Activated T-cell treated with anti-CD3 and anti-CD28 coated beads, Interleukin-2, amount 50 U/mL, for 4 hours (primary cell): ENCODE measurements at regions not wholly inside any gene's neighbourhood (a gene's known extent, or its start where the extent isn't known, plus 50 kb on each side); places are given as distances from the start of the nearest gene placed in this dataset.

ENCODE experiments used
- ATAC-seq, 2 donors: fragments of 200-7000 bp; cut with Tn5 transposase; one replicate each; pipeline ENCODE4 v1.10.0; 2021
- DNase-seq: peaks from one replicate; pipeline ENCODE4 v3.0.0-alpha.2; 2020
- H3K27me3 Mint-ChIP-seq: one replicate; pipeline ENCODE4 v1.8.0; 2021; ENCODE audit warnings: low read depth, mixed read lengths
- H3K36me3 Mint-ChIP-seq: one replicate; pipeline ENCODE4 v1.8.0; 2022; ENCODE audit warnings: mixed read lengths; ENCODE audit not compliant: insufficient read depth
- H3K4me1 Mint-ChIP-seq: one replicate; pipeline ENCODE4 v1.8.0; 2021; ENCODE audit warnings: low read depth, mixed read lengths
- H3K4me3 Mint-ChIP-seq: one replicate; pipeline ENCODE4 v1.8.0; 2021; ENCODE audit warnings: mild to moderate bottlenecking, moderate library complexity, mixed read lengths
- H3K9me3 Mint-ChIP-seq: one replicate; pipeline ENCODE4 v1.8.0; 2021; ENCODE audit warnings: mixed read lengths

GRCh38 chr18:6553234-6553900, 138.7 kb upstream of the L3MBTL4 start:
- H3K4me3 Mint-ChIP-seq, result no peak overlapping the region
- no peaks in the 10 kb centered on the region for H3K4me1 Mint-ChIP-seq
- H3K27me3 Mint-ChIP-seq, result no peaks in the 10 kb centered on the region

DNA sequence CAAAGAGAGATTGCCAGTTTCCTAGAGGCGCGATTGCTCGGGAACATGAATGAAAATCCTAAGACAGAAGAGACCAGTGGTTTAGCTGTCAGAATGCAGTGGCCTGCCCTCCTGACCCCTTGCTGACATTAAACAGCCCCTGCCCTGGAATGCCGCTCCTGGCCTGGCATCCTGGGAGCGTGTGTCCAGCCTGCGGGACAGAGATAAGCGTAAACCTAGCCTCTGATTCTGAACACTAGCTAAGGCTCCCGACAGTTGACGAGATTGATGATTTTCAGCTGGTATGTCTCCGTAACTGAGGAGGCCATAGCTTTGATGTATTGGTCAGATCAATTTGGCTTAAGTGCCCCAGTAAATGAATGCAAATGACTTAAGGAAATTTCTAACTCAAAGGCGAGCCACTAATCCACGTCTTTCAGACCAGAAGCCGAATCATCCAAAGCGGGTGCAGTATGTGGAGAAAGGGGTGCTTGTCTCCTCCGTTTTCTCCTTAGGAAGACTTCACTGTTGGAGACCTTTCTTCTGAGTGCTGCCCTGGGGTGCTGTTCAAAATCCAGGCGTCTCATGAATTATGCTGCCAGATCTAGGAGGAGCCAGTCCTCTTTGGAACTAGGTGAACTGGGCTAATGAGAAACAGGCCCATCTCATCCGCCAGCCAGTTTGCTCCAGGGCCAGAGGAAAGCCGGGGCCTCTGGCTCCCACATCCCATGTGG, 142.5 kb upstream of the L3MBTL4 start:
- no peaks in the 10 kb centered on the region for H3K9me3 Mint-ChIP-seq
- H3K27me3 Mint-ChIP-seq, result no peaks in the 10 kb centered on the region
- DNase-seq (no peak), ATAC-seq (no peak)
- no peaks in the 10 kb centered on the region for H3K36me3 Mint-ChIP-seq
- no peak overlapping the region for H3K4me3 Mint-ChIP-seq
- H3K4me1 Mint-ChIP-seq, result no peaks in the 10 kb centered on the region

More at GRCh38 chr18:6553234-6553900, 138.7 kb upstream of the L3MBTL4 start:
- Mint-ChIP-seq H3K36me3 (no peaks in the 10 kb centered on the region), H3K9me3 (no peaks in the 10 kb centered on the region)
- DNase-seq (no peak), ATAC-seq (no peak)

- no peaks in the 10 kb centered on the region for H3K36me3 Mint-ChIP-seq
- no peak for DNase-seq
- no peak for ATAC-seq
- no peaks in the 10 kb centered on the region for H3K9me3 Mint-ChIP-seq
- H3K4me3 Mint-ChIP-seq, result no peak overlapping the region
- no peaks in the 10 kb centered on the region for H3K27me3 Mint-ChIP-seq
- no peaks in the 10 kb centered on the region for H3K4me1 Mint-ChIP-seq
Observed at GRCh38 chr18:6557770-6558248, 143.1 kb upstream of the L3MBTL4 start.

DNA sequence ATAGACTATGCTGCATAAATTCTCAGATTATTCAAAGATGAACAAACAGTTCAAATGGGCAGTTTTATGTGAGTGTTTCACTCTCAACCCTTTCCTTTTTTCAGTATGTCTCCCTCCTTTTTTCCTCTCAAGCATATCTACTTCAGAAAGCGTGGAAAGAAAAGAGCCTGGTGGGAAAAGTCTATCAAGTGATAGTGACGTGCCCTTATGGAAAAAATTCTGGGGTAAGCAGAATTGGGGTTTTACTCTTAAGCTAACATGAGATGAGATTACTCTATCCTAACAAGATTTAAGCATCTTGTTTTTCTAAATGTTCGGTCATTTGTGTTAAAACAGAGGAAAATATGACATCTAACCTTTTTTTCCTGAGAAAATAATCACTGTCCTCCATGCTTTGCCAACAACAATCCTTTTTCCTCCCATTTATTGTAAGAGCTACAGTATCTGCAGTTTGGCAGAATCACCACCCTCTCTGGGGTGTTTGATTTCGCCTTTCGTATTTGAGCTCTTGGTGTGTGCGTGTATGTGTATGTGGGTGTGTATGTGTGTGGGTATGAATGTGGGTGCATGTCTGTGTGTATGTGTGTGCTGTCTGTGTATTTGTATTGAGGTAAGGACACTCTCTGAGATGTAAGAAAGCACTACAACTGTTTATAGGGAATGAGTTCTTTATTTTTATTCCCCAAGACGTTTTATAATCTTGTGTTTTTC, 143.9 kb upstream of the L3MBTL4 start:
- H3K9me3 Mint-ChIP-seq, result no peaks in the 10 kb centered on the region
- no peak overlapping the region for H3K4me3 Mint-ChIP-seq

DNA sequence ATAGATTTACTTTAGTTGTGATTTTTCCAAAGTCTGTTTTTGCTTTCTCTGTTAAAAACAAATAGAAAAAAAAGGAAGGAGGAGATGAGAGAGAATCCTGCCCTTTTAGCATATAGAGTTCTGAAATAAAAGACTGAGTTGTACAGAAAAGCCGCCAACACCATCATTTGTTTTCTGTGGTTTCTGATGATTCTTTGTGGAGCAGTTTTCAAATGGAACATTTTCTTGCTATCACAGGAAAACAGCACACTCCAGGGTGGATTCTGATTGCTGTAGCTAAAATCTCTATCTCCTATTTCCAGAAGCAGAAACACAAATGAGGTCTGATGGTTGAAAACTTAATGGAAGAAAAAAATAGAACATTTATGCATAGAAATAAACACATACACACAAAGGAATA, 144.6 kb upstream of the L3MBTL4 start:
- H3K36me3 Mint-ChIP-seq, result no peaks in the 10 kb centered on the region
- no peak overlapping the region for H3K4me3 Mint-ChIP-seq
- ATAC-seq, result no peak
- H3K4me1 Mint-ChIP-seq, result no peaks in the 10 kb centered on the region
- H3K9me3 Mint-ChIP-seq, result peaks cover 3% of the 10 kb centered on the region
- no peaks in the 10 kb centered on the region for H3K27me3 Mint-ChIP-seq
- no peak for DNase-seq

More for the DNA sequence above, 143.9 kb upstream of the L3MBTL4 start:
- ATAC-seq (no peak), DNase-seq (no peak)
- Mint-ChIP-seq H3K4me1 (no peaks in the 10 kb centered on the region), H3K27me3 (no peaks in the 10 kb centered on the region), H3K36me3 (no peaks in the 10 kb centered on the region)

GRCh38 chr18:6561016-6561415, 146.3 kb upstream of the L3MBTL4 start:
- peaks cover 3% of the 10 kb centered on the region for H3K9me3 Mint-ChIP-seq
- H3K4me1 Mint-ChIP-seq, result no peaks in the 10 kb centered on the region
- ATAC-seq, result no peak

DNA sequence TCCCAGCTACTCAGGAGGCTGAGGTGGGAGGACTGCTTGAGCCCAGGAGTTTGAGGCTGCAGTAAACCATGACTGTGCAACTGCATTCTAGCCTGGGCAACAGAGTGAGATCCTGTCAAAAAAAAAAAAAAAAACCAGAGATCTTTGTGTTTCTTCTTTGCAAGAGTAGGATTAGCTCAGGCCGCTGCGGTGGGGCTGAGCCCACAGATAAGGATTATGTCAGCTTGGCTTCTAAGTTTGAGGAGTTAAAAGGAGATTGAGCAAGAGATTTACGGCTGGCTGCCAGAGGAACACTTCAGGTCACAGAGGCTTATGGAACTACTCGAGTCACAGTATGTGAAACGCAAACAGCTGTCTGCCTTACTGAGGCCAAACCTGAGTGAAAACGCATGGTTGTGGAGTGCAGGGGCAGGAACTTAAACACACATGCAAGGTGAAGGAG, 146.7 kb upstream of the L3MBTL4 start:
- no peaks in the 10 kb centered on the region for H3K4me1 Mint-ChIP-seq
- peaks cover 3% of the 10 kb centered on the region for H3K9me3 Mint-ChIP-seq
- H3K36me3 Mint-ChIP-seq, result no peaks in the 10 kb centered on the region
- no peak for DNase-seq
- H3K4me3 Mint-ChIP-seq, result no peak overlapping the region
- no peaks in the 10 kb centered on the region for H3K27me3 Mint-ChIP-seq
- no peak for ATAC-seq

More at GRCh38 chr18:6561016-6561415, 146.3 kb upstream of the L3MBTL4 start:
- no peaks in the 10 kb centered on the region for H3K27me3 Mint-ChIP-seq
- H3K36me3 Mint-ChIP-seq, result no peaks in the 10 kb centered on the region
- no peak overlapping the region for H3K4me3 Mint-ChIP-seq
- no peak for DNase-seq

GRCh38 chr18:6561862-6562291, 147.2 kb upstream of the L3MBTL4 start:
- no peak for ATAC-seq
- Mint-ChIP-seq H3K36me3 (no peaks in the 10 kb centered on the region), H3K9me3 (peaks cover 3% of the 10 kb centered on the region), H3K4me3 (no peak overlapping the region), H3K4me1 (no peaks in the 10 kb centered on the region), H3K27me3 (no peaks in the 10 kb centered on the region)
- no peak for DNase-seq

DNA sequence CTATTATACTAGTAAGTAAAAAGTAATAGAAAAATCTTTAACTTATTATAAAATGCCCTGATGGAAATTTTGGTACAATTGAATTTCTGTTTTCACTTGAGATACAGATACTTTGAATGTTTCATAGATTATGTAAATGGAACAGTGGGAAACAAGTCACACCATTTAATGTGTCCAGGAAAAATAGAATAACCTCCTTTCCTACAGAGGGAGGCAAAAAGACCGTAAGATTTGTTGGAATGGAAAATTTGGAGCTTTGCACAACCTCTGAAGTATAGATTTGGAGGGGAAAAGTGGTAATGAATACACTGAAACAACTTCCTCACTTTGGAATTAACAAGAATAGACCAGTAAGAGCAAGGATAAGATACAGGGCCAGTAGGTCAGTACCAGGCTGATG, 149.2 kb upstream of the L3MBTL4 start:
- DNase-seq (no peak), ATAC-seq (no peak)
- peaks cover 5% of the 10 kb centered on the region for H3K9me3 Mint-ChIP-seq
- no peaks in the 10 kb centered on the region for H3K36me3 Mint-ChIP-seq
- H3K27me3 Mint-ChIP-seq, result no peaks in the 10 kb centered on the region
- no peak overlapping the region for H3K4me3 Mint-ChIP-seq
- no peaks in the 10 kb centered on the region for H3K4me1 Mint-ChIP-seq

GRCh38 chr18:6564950-6565814, 150.5 kb upstream of the L3MBTL4 start:
- Mint-ChIP-seq H3K27me3 (no peaks in the 10 kb centered on the region), H3K4me3 (no peak overlapping the region), H3K4me1 (no peaks in the 10 kb centered on the region), H3K9me3 (peaks cover 6% of the 10 kb centered on the region), H3K36me3 (no peaks in the 10 kb centered on the region)
- no peak for ATAC-seq
- no peak for DNase-seq

- no peaks in the 10 kb centered on the region for H3K36me3 Mint-ChIP-seq
- no peaks in the 10 kb centered on the region for H3K4me1 Mint-ChIP-seq
- no peaks in the 10 kb centered on the region for H3K27me3 Mint-ChIP-seq
- H3K4me3 Mint-ChIP-seq, result no peak overlapping the region
- ATAC-seq (no peak), DNase-seq (no peak)
- peaks cover 6% of the 10 kb centered on the region for H3K9me3 Mint-ChIP-seq
Observed at GRCh38 chr18:6565815-6566081, 151.0 kb upstream of the L3MBTL4 start.

DNA sequence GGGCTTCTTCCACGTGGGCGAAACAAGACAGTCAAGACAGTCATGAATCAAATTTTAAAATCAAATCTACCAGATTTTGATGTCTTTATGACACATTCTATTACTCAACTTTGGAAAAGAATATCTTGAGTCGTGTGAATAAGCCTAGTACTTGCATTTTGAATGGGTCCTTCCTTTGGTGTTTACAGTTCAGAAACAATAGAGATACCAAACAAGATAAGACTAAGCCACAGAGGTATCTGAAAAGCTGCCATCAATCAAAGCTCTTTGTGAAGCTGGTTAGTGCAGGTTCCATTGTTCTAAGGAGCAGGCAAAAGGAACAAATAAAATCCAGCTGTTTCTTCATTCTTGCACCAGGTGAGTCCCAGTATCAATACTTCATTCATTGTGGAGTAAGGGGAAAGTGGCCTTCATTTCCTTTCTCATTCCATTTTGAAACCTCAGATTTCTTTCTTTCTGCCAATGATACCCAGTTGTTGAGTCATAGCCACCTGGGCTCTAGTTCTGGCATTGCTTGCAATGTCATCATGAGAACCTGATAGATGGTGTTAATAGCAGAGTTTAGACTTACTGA, 151.7 kb upstream of the L3MBTL4 start:
- DNase-seq (no peak), ATAC-seq (peak in 1 of 2 donors; percentile 14)
- H3K4me3 Mint-ChIP-seq, result no peak overlapping the region
- peaks cover 6% of the 10 kb centered on the region for H3K9me3 Mint-ChIP-seq
- no peaks in the 10 kb centered on the region for H3K27me3 Mint-ChIP-seq
- no peaks in the 10 kb centered on the region for H3K36me3 Mint-ChIP-seq
- no peaks in the 10 kb centered on the region for H3K4me1 Mint-ChIP-seq

- no peak overlapping the region for H3K4me3 Mint-ChIP-seq
- ATAC-seq (no peak), DNase-seq (no peak)
- H3K27me3 Mint-ChIP-seq, result no peaks in the 10 kb centered on the region
- H3K36me3 Mint-ChIP-seq, result no peaks in the 10 kb centered on the region
- peaks cover 7% of the 10 kb centered on the region for H3K9me3 Mint-ChIP-seq
- H3K4me1 Mint-ChIP-seq, result no peaks in the 10 kb centered on the region
Observed at GRCh38 chr18:6569813-6570212, 155.1 kb upstream of the L3MBTL4 start.
